ENCODE measurements at regions not wholly inside any gene's neighbourhood (a gene's known extent, or its start where the extent isn't known, plus 50 kb on each side); places are given as distances from the start of the nearest gene placed in this dataset.

GRCh38 chr4:148978301-148978700 is 536.1 kb upstream of the NR3C2 start:
- Histone ChIP-seq H4K20me1 (ENCODE audit: insufficient read depth) (no peaks in the 10 kb centered on the region), H3K27me3 (ENCODE audit: insufficient read depth) (no peaks in the 10 kb centered on the region), H3K27ac (ENCODE audit: low read depth in 2 of 2, low read length in 1 of 2) (no peak overlapping the region), H3K36me3 (replicated peaks in 1 of 2; ENCODE audit: control insufficient read depth in 1 of 2, insufficient read depth in 2 of 2, low read length in 1 of 2) (no peaks in the 10 kb centered on the region), H3K4me2 (no peak overlapping the region), H3K4me3 (ENCODE audit: low read depth in 2 of 2, low read length in 1 of 2) (no peak overlapping the region), H3K9ac (no peak overlapping the region), H3K4me1 (ENCODE audit: control insufficient read depth in 1 of 2, insufficient read depth in 2 of 2, low read depth in 1 of 2, low read length in 1 of 2) (no peaks in the 10 kb centered on the region), H3K9me2 (no peaks in the 10 kb centered on the region), H3K9me3 (no peaks in the 10 kb centered on the region), H3K79me2 (ENCODE audit: insufficient read depth) (no peaks in the 10 kb centered on the region), H2AFZ (ENCODE audit: low read depth) (no peak overlapping the region), H3F3A (replicated peaks; ENCODE audit: insufficient read depth) (no peaks in the 10 kb centered on the region)
- no peak for DNase-seq
- ChIA-PET CTCF (interaction anchor here (1.2 kb wide), 1 partner anchor 19 kb away, joined by 3 read pairs; no protein-coding TSS in a partner anchor), POLR2A (no interaction called here)
- whole genome bisulfite sequencing (ENCODE audit: low lambda C conversion rate) = 0% methylated on average over 3 of the region's 3 CpGs
- TF ChIP-seq ZBTB33 (IDR thresholded peaks at IDR 0.05; ENCODE audit: borderline replicate concordance, low read depth) (no peak), FOXJ3 (CRISPR knock-in tag; IDR thresholded peaks at IDR 0.05) (no peak), TAF1 (IDR thresholded peaks at IDR 0.05; ENCODE audit: borderline replicate concordance, low read depth, low read length) (no peak), EP300 (IDR thresholded peaks at IDR 0.05; ENCODE audit: borderline replicate concordance in 1 of 2, low read depth in 1 of 2, low read length in 1 of 2) (no peak), USF1 (IDR thresholded peaks at IDR 0.05; ENCODE audit: borderline replicate concordance, low read depth) (no peak), TEAD4 (IDR thresholded peaks at IDR 0.05; ENCODE audit: borderline replicate concordance, insufficient read depth) (no peak), SMC3 (IDR thresholded peaks at IDR 0.05; ENCODE audit: low read depth, low read length) (no peak), GATA2 (CRISPR knock-in tag; IDR thresholded peaks at IDR 0.05) (no peak), MXI1 (IDR thresholded peaks at IDR 0.05; ENCODE audit: low read depth, low read length) (no peak)

DNA sequence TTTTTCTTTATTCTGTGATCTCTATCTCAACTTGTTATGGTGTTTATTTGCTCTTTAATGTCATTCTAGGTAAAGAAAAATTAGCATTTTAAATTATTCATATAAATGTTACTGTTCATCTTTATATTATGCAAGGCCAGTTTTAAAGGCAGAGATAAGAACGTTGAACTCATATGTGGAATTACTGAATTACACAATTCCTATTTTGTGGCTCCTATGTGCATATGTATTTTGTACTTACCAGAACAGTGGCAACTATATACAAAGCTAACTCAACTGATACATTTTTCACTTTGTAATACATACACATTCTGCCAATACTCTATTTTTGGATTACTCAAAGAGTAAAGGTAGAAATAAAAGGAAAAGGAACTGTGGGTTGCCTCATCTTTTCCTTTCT is 533.2 kb upstream of the NR3C2 start:
- Histone ChIP-seq H3K27me3 (ENCODE audit: insufficient read depth) (no peaks in the 10 kb centered on the region; the same call in 1 of the 2 replicates), H3K4me3 (ENCODE audit: low read depth in 2 of 2, low read length in 1 of 2) (no peak overlapping the region), H3K9ac (no peak overlapping the region), H3K4me2 (no peak overlapping the region), H3K9me3 (no peaks in the 10 kb centered on the region), H3K36me3 (replicated peaks in 1 of 2; ENCODE audit: control insufficient read depth in 1 of 2, insufficient read depth in 2 of 2, low read length in 1 of 2) (no peaks in the 10 kb centered on the region), H3K9me2 (no peaks in the 10 kb centered on the region), H3K79me2 (ENCODE audit: insufficient read depth) (no peaks in the 10 kb centered on the region), H2AFZ (ENCODE audit: low read depth) (no peak overlapping the region), H3F3A (replicated peaks; ENCODE audit: insufficient read depth) (no peaks in the 10 kb centered on the region), H3K27ac (ENCODE audit: low read depth in 2 of 2, low read length in 1 of 2) (no peak overlapping the region), H4K20me1 (ENCODE audit: insufficient read depth) (no peaks in the 10 kb centered on the region), H3K4me1 (ENCODE audit: control insufficient read depth in 1 of 2, insufficient read depth in 2 of 2, low read depth in 1 of 2, low read length in 1 of 2) (no peaks in the 10 kb centered on the region)
- WGBS (ENCODE audit: low lambda C conversion rate) = 2% methylated on average over 1 of the region's 1 CpG
- ChIA-PET POLR2A (no interaction called here), CTCF (no interaction called here)
- DNase-seq = no peak
- TF ChIP-seq GATA2 (CRISPR knock-in tag; IDR thresholded peaks at IDR 0.05) (no peak), RFX5 (IDR thresholded peaks at IDR 0.05; ENCODE audit: low read length) (no peak), FOXM1 (IDR thresholded peaks at IDR 0.05; ENCODE audit: low read depth) (no peak), USF1 (IDR thresholded peaks at IDR 0.05; ENCODE audit: borderline replicate concordance, low read depth) (no peak), SIN3A (IDR thresholded peaks at IDR 0.05; ENCODE audit: borderline replicate concordance, low read depth, low read length) (no peak), SMC3 (IDR thresholded peaks at IDR 0.05; ENCODE audit: low read depth, low read length) (no peak), EZH2phosphoT487 (IDR thresholded peaks at IDR 0.05; ENCODE audit: borderline replicate concordance, low read depth) (no peak), MAX (IDR thresholded peaks at IDR 0.05; ENCODE audit: low read depth) (no peak), ZBTB33 (IDR thresholded peaks at IDR 0.05; ENCODE audit: borderline replicate concordance, low read depth) (no peak), CTCF (IDR thresholded peaks at IDR 0.05) (no peak)

Data from SK-N-SH (cell line).